HepG2 (cell line): ENCODE measurements at regions not wholly inside any gene's neighbourhood (a gene's known extent, or its start where the extent isn't known, plus 50 kb on each side); places are given as distances from the start of the nearest gene placed in this dataset.

Experiments
- ATAC-seq: fragments of 200-7000 bp; cut with Tn5 transposase; 3 replicates; pipeline ENCODE4 v1.9.1; 2020; ENCODE audit warnings: mild to moderate bottlenecking, moderate library complexity
- BruUV-seq: library from RNA; stranded (reverse); fragments of 400-500 nt; replicated peaks from 2 replicates; lab custom pipeline; 2021; lab: Mats Ljungman, UMichigan
- CTCF ChIA-PET: fragments of 300-600 bp; formaldehyde crosslinking; extraction: SDS; loops from one replicate; lab custom pipeline; 2021; ENCODE audit warnings: low total read pairs, inconsistent platforms, low intra/inter-chr PET ratio; lab: Yijun Ruan, JAX
- POLR2A ChIA-PET: fragments of 350-600 bp; sonication (Branson Sonifier 250); formaldehyde crosslinking; loops from one replicate; lab custom pipeline; 2020; ENCODE audit warnings: antibody characterized with exemption, inconsistent platforms; lab: Yijun Ruan, JAX
- DNase-seq: peaks from one replicate; pipeline ENCODE4 v3.0.0-alpha.2; 2015; ENCODE audit warnings: low spot score
- FAIRE-seq: peaks from 3 replicates; lab custom pipeline; 2011; peaks lifted over from hg19 to GRCh38; lab: Jason Lieb, UNC
- H2AFZ ChIP-seq: one replicate; pipeline ENCODE4 v1.6.1; 2011; ENCODE audit warnings: low read length, inconsistent platforms
- H3K27ac ChIP-seq: fragments of 300-600 bp; 3 replicates; pipeline ENCODE4 v1.8.0; 2011; ENCODE audit warnings: mixed run types, mild to moderate bottlenecking, mixed read lengths, low read length, inconsistent platforms; ENCODE audit not compliant: insufficient read depth; ENCODE audit errors: extremely low read length
- H3K27me3 ChIP-seq, 2 experiments: fragments of 200-600 bp in 1 of 2; 2 replicates in 1 of 2; 3 replicates in 1 of 2; pipeline versions ENCODE4 v1.6.0 to v1.8.0; 2011; ENCODE audit warnings: low read length in 2 of 2, mild to moderate bottlenecking in 2 of 2, moderate library complexity in 2 of 2, inconsistent platforms in 1 of 2; ENCODE audit not compliant: insufficient read depth in 2 of 2, control insufficient read depth in 1 of 2
- H3K36me3 ChIP-seq, 2 experiments: fragments of 200-600 bp in 1 of 2; replicated peaks in 1 of 2; 2 replicates in 1 of 2; 3 replicates in 1 of 2; pipeline versions ENCODE4 v1.5.1 to v1.8.0; 2011; ENCODE audit warnings: low read length in 2 of 2, inconsistent platforms in 1 of 2; ENCODE audit not compliant: insufficient read depth in 2 of 2, control insufficient read depth in 1 of 2
- H3K4me1 ChIP-seq: 2 replicates; pipeline ENCODE4 v1.5.1; 2012; ENCODE audit warnings: low read length, inconsistent platforms; ENCODE audit not compliant: insufficient read depth
- H3K4me2 ChIP-seq: 2 replicates; pipeline ENCODE4 v1.6.0; 2011; ENCODE audit warnings: low read depth, low read length, inconsistent platforms
- H3K4me3 ChIP-seq, 3 experiments: fragments of 200-600 bp in 1 of 3; sonication (generic), shearing (Covaris generic) in 1 of 3; replicated peaks in 1 of 3; 2 replicates each; pipeline ENCODE4 v1.5.1; 2011 to 2016; ENCODE audit warnings: low read length in 3 of 3, inconsistent platforms in 2 of 3, low read depth in 2 of 3, mild to moderate bottlenecking in 2 of 3, control low read depth in 1 of 3, mixed read lengths in 1 of 3; ENCODE audit not compliant: insufficient read depth in 1 of 3
- H3K79me2 ChIP-seq: one replicate; pipeline ENCODE4 v1.6.1; 2011; ENCODE audit warnings: low read length, inconsistent platforms; ENCODE audit not compliant: insufficient read depth
- H3K9ac ChIP-seq: 2 replicates; pipeline ENCODE4 v1.6.0; 2011; ENCODE audit warnings: mild to moderate bottlenecking, low read depth, low read length, inconsistent platforms; ENCODE audit not compliant: insufficient read depth
- H3K9me3 ChIP-seq: 2 replicates; pipeline ENCODE4 v1.5.1; 2012; ENCODE audit warnings: mild to moderate bottlenecking, low read length
- H4K20me1 ChIP-seq: 2 replicates; pipeline ENCODE4 v1.6.0; 2011; ENCODE audit warnings: inconsistent platforms, mild to moderate bottlenecking, low read length, moderate library complexity; ENCODE audit not compliant: insufficient read depth
- HMGA1 ChIP-seq: sonication (generic); formaldehyde crosslinking; conservative IDR thresholded peaks from 2 replicates; pipeline ENCODE4 v1.4.0; 2020; ENCODE audit warnings: missing genetic modification reagents
- SOX13 ChIP-seq, 3 experiments: fragments of 450-650 bp in 1 of 3; sonication (generic) in 1 of 3; formaldehyde crosslinking in 1 of 3; IDR thresholded peaks in 2 of 3; conservative IDR thresholded peaks in 1 of 3; 2 replicates each; pipeline versions ENCODE4 v1.5.0 to v1.6.1; 2016 to 2020; ENCODE audit warnings: antibody characterized with exemption in 1 of 3, mild to moderate bottlenecking in 1 of 3, missing compliant biosample characterization in 1 of 3, missing genetic modification reagents in 1 of 3, moderate library complexity in 1 of 3
- ZNF180 ChIP-seq: sonication (generic); formaldehyde crosslinking; IDR thresholded peaks from 2 replicates; pipeline ENCODE4 v1.4.0; 2020; ENCODE audit warnings: low read depth, missing genetic modification reagents, borderline replicate concordance
- ZNF350 ChIP-seq: sonication (generic); formaldehyde crosslinking; IDR thresholded peaks from 2 replicates; pipeline ENCODE4 v1.4.0; 2020; ENCODE audit warnings: mild to moderate bottlenecking, low read depth, missing genetic modification reagents, borderline replicate concordance
- ZNF724P ChIP-seq: sonication (generic); formaldehyde crosslinking; IDR thresholded peaks from 2 replicates; pipeline ENCODE4 v1.8.0; 2022; ENCODE audit warnings: missing genetic modification reagents, borderline replicate concordance
- ZNF781 ChIP-seq: sonication (generic); formaldehyde crosslinking; IDR thresholded peaks from 2 replicates; pipeline ENCODE4 v1.5.1; 2020; ENCODE audit warnings: borderline replicate concordance, mild to moderate bottlenecking, missing genetic modification reagents; ENCODE audit errors: not compliant biosample characterization
- WGBS: methylation state at CpG from one replicate; pipeline ENCODE4 v1.1.6; 2017; ENCODE audit warnings: low lambda C conversion rate; 5-methylcytosine and 5-hydroxymethylcytosine counted together
- in situ Hi-C: cut with HindIII; loops from 2 replicates; pipeline ENCODE4 v1.10.0; 2017; ENCODE audit warnings: low pct_unique_long_range_greater_than_20kb; ENCODE audit not compliant: extremely low pct_ligation_motif_present
- intact Hi-C: fragments of 100-400 bp; cut with micrococcal nuclease; formaldehyde crosslinking; loops from one replicate; pipeline ENCODE4 v1.10.0; 2022; ENCODE audit not compliant: unreplicated experiment
- TF ChIP-seq, protein P1 (sequence below): IDR thresholded peaks from 2 replicates; pipeline ENCODE4 v1.4.0; 2020; ENCODE audit warnings: mild to moderate bottlenecking, missing genetic modification reagents
- TF ChIP-seq, protein P2 (sequence below): sonication (generic); formaldehyde crosslinking; conservative IDR thresholded peaks from 2 replicates; pipeline ENCODE4 v1.4.0; 2020; ENCODE audit warnings: mild to moderate bottlenecking, missing genetic modification reagents, moderate library complexity
- TF ChIP-seq, protein P3 (sequence below): sonication (generic); formaldehyde crosslinking; IDR thresholded peaks from 2 replicates; pipeline ENCODE4 v1.5.0; 2020; ENCODE audit warnings: mild to moderate bottlenecking, missing genetic modification reagents

DNA sequence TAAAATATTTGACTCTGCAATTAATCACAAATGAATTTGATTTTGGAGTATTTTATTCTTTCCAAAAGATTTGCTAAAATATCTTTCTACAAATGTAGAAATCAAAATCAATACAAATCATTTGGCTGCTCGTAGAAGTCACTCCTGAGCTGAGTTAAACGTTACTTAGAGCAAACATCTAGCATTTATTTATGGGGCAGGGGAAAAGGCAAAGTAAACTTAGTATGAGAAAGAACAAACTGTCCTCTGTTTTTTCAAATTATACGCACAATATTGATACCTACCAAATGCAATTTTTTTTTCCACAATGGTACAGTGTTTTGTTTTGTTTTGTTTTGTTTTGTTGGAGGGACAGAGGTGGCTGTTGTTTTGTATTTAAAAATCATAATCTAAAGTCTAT, 233.8 kb downstream of the TTLL7 start:
- Histone ChIP-seq H3K9ac (no peak overlapping the region), H3K79me2 (no peaks in the 10 kb centered on the region), H3K4me3 (no peak overlapping the region), H3K9me3 (peaks cover 15% of the 10 kb centered on the region; the same call in 1 of the 2 replicates), H4K20me1 (no peaks in the 10 kb centered on the region), H3K4me1 (peaks cover 33% of the 10 kb centered on the region), H2AFZ (no peak overlapping the region), H3K36me3 (no peaks in the 10 kb centered on the region), H3K27ac (no peak overlapping the region), H3K4me2 (peak overlapping the region; percentile 8; the same call in 1 of the 2 replicates), H3K27me3 (no peaks in the 10 kb centered on the region)
- ATAC-seq (no peak), DNase-seq (no peak), FAIRE-seq (no peak)
- TF ChIP-seq, protein P1, sequence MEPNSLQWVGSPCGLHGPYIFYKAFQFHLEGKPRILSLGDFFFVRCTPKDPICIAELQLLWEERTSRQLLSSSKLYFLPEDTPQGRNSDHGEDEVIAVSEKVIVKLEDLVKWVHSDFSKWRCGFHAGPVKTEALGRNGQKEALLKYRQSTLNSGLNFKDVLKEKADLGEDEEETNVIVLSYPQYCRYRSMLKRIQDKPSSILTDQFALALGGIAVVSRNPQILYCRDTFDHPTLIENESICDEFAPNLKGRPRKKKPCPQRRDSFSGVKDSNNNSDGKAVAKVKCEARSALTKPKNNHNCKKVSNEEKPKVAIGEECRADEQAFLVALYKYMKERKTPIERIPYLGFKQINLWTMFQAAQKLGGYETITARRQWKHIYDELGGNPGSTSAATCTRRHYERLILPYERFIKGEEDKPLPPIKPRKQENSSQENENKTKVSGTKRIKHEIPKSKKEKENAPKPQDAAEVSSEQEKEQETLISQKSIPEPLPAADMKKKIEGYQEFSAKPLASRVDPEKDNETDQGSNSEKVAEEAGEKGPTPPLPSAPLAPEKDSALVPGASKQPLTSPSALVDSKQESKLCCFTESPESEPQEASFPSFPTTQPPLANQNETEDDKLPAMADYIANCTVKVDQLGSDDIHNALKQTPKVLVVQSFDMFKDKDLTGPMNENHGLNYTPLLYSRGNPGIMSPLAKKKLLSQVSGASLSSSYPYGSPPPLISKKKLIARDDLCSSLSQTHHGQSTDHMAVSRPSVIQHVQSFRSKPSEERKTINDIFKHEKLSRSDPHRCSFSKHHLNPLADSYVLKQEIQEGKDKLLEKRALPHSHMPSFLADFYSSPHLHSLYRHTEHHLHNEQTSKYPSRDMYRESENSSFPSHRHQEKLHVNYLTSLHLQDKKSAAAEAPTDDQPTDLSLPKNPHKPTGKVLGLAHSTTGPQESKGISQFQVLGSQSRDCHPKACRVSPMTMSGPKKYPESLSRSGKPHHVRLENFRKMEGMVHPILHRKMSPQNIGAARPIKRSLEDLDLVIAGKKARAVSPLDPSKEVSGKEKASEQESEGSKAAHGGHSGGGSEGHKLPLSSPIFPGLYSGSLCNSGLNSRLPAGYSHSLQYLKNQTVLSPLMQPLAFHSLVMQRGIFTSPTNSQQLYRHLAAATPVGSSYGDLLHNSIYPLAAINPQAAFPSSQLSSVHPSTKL (CRISPR knock-in tag), result peak; percentile 35; the same call in 1 of the 2 replicates
- TF ChIP-seq HMGA1 (no peak), ZNF724P (CRISPR knock-in tag) (no peak), ZNF180 (CRISPR knock-in tag) (no peak), SOX13 (IDR thresholded peaks at IDR 0.05) (no peak), SOX13 (CRISPR knock-in tag; conservative IDR thresholded peaks at IDR 0.05 in 1 of 2, IDR thresholded peaks at IDR 0.05 in 1 of 2) (peak in 1 of 2 experiments; percentile 18; a peak in 1 of 4 replicates), ZNF781 (CRISPR knock-in tag) (no peak), ZNF350 (CRISPR knock-in tag) (no peak)
- TF ChIP-seq, protein P2, sequence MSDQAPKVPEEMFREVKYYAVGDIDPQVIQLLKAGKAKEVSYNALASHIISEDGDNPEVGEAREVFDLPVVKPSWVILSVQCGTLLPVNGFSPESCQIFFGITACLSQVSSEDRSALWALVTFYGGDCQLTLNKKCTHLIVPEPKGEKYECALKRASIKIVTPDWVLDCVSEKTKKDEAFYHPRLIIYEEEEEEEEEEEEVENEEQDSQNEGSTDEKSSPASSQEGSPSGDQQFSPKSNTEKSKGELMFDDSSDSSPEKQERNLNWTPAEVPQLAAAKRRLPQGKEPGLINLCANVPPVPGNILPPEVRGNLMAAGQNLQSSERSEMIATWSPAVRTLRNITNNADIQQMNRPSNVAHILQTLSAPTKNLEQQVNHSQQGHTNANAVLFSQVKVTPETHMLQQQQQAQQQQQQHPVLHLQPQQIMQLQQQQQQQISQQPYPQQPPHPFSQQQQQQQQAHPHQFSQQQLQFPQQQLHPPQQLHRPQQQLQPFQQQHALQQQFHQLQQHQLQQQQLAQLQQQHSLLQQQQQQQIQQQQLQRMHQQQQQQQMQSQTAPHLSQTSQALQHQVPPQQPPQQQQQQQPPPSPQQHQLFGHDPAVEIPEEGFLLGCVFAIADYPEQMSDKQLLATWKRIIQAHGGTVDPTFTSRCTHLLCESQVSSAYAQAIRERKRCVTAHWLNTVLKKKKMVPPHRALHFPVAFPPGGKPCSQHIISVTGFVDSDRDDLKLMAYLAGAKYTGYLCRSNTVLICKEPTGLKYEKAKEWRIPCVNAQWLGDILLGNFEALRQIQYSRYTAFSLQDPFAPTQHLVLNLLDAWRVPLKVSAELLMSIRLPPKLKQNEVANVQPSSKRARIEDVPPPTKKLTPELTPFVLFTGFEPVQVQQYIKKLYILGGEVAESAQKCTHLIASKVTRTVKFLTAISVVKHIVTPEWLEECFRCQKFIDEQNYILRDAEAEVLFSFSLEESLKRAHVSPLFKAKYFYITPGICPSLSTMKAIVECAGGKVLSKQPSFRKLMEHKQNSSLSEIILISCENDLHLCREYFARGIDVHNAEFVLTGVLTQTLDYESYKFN (CRISPR knock-in tag), result 0 out of 2 replicates have a peak, but pooled peaks have one; percentile 27
- TF ChIP-seq, protein P3, sequence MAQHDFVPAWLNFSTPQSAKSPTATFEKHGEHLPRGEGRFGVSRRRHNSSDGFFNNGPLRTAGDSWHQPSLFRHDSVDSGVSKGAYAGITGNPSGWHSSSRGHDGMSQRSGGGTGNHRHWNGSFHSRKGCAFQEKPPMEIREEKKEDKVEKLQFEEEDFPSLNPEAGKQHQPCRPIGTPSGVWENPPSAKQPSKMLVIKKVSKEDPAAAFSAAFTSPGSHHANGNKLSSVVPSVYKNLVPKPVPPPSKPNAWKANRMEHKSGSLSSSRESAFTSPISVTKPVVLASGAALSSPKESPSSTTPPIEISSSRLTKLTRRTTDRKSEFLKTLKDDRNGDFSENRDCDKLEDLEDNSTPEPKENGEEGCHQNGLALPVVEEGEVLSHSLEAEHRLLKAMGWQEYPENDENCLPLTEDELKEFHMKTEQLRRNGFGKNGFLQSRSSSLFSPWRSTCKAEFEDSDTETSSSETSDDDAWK, result no peak
- CTCF ChIA-PET, result no interaction called here
- BruUV-seq, result no TSS peak
- in situ Hi-C loops (no loop called here), intact Hi-C loops (no loop called here)
- POLR2A ChIA-PET, result no interaction called here
- WGBS, result 0% methylated on average over 3 of the region's 3 CpGs
